ENCODE measurements at regions not wholly inside any gene's neighbourhood (a gene's known extent, or its start where the extent isn't known, plus 50 kb on each side); places are given as distances from the start of the nearest gene placed in this dataset.

GRCh38 chr9:96045811-96046210 is 170.3 kb downstream of the ERCC6L2 start:
- no peak for DNase-seq (ENCODE audit: low read depth in 4 of 4, low spot score in 3 of 4)

- DNase-seq (ENCODE audit: low read depth in 4 of 4, low spot score in 3 of 4), result no peak
Observed at GRCh38 chr9:96044401-96044800, 168.9 kb downstream of the ERCC6L2 start.

- no peak for DNase-seq (ENCODE audit: low read depth in 4 of 4, low spot score in 3 of 4)
Observed at GRCh38 chr9:96040591-96041461, 165.3 kb downstream of the ERCC6L2 start.

- DNase-seq (ENCODE audit: low read depth in 4 of 4, low spot score in 3 of 4), result no peak
Observed at GRCh38 chr9:96038914-96039313, 163.4 kb downstream of the ERCC6L2 start.

- no peak for DNase-seq (ENCODE audit: low read depth in 4 of 4, low spot score in 3 of 4)
Observed at GRCh38 chr9:96038271-96038670, 162.8 kb downstream of the ERCC6L2 start.

- no peak for DNase-seq (ENCODE audit: low read depth in 4 of 4, low spot score in 3 of 4)
Observed at GRCh38 chr9:96034553-96035122, 159.1 kb downstream of the ERCC6L2 start.

- DNase-seq (ENCODE audit: low read depth in 4 of 4, low spot score in 3 of 4), result no peak
Observed at GRCh38 chr9:96033896-96034295, 158.4 kb downstream of the ERCC6L2 start.

- DNase-seq (ENCODE audit: low read depth in 4 of 4, low spot score in 3 of 4), result no peak
Observed at GRCh38 chr9:96031916-96032534, 156.5 kb downstream of the ERCC6L2 start.

GRCh38 chr9:96031366-96031824 is 155.9 kb downstream of the ERCC6L2 start:
- DNase-seq (ENCODE audit: low read depth in 4 of 4, low spot score in 3 of 4), result no peak

- no peak for DNase-seq (ENCODE audit: low read depth in 4 of 4, low spot score in 3 of 4)
Observed at GRCh38 chr9:96029722-96030530, 154.4 kb downstream of the ERCC6L2 start.

GRCh38 chr9:96027251-96028131 is 152.0 kb downstream of the ERCC6L2 start:
- no peak for DNase-seq (ENCODE audit: low read depth in 4 of 4, low spot score in 3 of 4)

- no peak for DNase-seq (ENCODE audit: low read depth in 4 of 4, low spot score in 3 of 4)
Observed at GRCh38 chr9:96026655-96027213, 151.2 kb downstream of the ERCC6L2 start.

GRCh38 chr9:96025995-96026602 is 150.6 kb downstream of the ERCC6L2 start:
- DNase-seq (ENCODE audit: low read depth in 4 of 4, low spot score in 3 of 4), result no peak

GRCh38 chr9:96023486-96023885 is 148.0 kb downstream of the ERCC6L2 start:
- DNase-seq (ENCODE audit: low read depth in 4 of 4, low spot score in 3 of 4), result no peak

- DNase-seq (ENCODE audit: low read depth in 4 of 4, low spot score in 3 of 4), result no peak
Observed at GRCh38 chr9:96022445-96023051, 147.1 kb downstream of the ERCC6L2 start.

GRCh38 chr9:96021551-96022444 is 146.3 kb downstream of the ERCC6L2 start:
- no peak for DNase-seq (ENCODE audit: low read depth in 4 of 4, low spot score in 3 of 4)

GRCh38 chr9:96020792-96021550 is 145.5 kb downstream of the ERCC6L2 start:
- no peak for DNase-seq (ENCODE audit: low read depth in 4 of 4, low spot score in 3 of 4)

Data from left renal pelvis (tissue), 4 donors.